ENCODE measurements at regions not wholly inside any gene's neighbourhood (a gene's known extent, or its start where the extent isn't known, plus 50 kb on each side); places are given as distances from the start of the nearest gene placed in this dataset.

- TF ChIP-seq ZNF292 (tag by site-specific recombination; IDR thresholded peaks at IDR 0.05; ENCODE audit: borderline replicate concordance, low read depth), result no peak
- no peak for TF ChIP-seq EGR2 (tag by site-specific recombination; IDR thresholded peaks at IDR 0.05; ENCODE audit: low read depth)
- no peak for TF ChIP-seq ZNF48 (tag by site-specific recombination; IDR thresholded peaks at IDR 0.05)
- TF ChIP-seq, protein P1, sequence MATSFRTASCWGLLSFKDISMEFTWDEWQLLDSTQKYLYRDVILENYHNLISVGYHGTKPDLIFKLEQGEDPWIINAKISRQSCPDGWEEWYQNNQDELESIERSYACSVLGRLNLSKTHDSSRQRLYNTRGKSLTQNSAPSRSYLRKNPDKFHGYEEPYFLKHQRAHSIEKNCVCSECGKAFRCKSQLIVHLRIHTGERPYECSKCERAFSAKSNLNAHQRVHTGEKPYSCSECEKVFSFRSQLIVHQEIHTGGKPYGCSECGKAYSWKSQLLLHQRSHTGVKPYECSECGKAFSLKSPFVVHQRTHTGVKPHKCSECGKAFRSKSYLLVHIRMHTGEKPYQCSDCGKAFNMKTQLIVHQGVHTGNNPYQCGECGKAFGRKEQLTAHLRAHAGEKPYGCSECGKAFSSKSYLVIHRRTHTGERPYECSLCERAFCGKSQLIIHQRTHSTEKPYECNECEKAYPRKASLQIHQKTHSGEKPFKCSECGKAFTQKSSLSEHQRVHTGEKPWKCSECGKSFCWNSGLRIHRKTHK (tag by site-specific recombination; IDR thresholded peaks at IDR 0.05), result no peak
- TF ChIP-seq GLIS1 (tag by site-specific recombination; IDR thresholded peaks at IDR 0.05), result no peak
These were observed 993.6 kb upstream of the SPRY2 start (continued) for GRCh38 chr13:81334481-81334880.

DNA sequence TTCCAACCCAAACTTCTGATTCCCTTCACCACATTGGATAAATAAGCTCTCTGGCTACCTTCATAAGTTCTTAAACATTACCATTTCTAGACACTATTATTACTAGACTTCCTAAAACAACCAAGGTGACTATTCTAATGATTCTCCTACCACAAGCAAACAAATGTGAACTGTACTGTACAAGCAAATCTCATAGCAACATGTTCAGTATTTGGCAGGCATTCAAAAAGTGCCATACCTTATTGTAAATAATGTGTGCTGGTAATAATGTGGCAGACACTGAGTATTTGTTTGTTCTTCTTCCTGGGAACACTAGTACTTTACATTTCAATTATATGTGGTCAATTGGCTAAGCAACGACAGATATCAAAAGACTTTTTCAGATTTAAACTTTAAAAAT lies 986.0 kb upstream of the SPRY2 start:
- H3K4me3 ChIP-seq (ENCODE audit: low read depth, low read length), result no peak overlapping the region
- CTCF ChIA-PET, result interaction anchor here (0.6 kb wide), 1 partner anchor 573 kb away, joined by 3 read pairs; no protein-coding TSS in a partner anchor

More for the DNA sequence above, 986.0 kb upstream of the SPRY2 start:
- Histone ChIP-seq H3K9me3 (ENCODE audit: control insufficient read depth, insufficient read depth, low read depth, low read length) (no peaks in the 10 kb centered on the region), H3K4me1 (ENCODE audit: control insufficient read depth, insufficient read depth, low read length) (no peaks in the 10 kb centered on the region), H3K27ac (ENCODE audit: extremely low read depth, low read depth, low read length) (no peak overlapping the region), H3K36me3 (ENCODE audit: control insufficient read depth in 2 of 2, insufficient read depth in 1 of 2, low read length in 2 of 2) (no peaks in the 10 kb centered on the region)
- TF ChIP-seq, protein P2, sequence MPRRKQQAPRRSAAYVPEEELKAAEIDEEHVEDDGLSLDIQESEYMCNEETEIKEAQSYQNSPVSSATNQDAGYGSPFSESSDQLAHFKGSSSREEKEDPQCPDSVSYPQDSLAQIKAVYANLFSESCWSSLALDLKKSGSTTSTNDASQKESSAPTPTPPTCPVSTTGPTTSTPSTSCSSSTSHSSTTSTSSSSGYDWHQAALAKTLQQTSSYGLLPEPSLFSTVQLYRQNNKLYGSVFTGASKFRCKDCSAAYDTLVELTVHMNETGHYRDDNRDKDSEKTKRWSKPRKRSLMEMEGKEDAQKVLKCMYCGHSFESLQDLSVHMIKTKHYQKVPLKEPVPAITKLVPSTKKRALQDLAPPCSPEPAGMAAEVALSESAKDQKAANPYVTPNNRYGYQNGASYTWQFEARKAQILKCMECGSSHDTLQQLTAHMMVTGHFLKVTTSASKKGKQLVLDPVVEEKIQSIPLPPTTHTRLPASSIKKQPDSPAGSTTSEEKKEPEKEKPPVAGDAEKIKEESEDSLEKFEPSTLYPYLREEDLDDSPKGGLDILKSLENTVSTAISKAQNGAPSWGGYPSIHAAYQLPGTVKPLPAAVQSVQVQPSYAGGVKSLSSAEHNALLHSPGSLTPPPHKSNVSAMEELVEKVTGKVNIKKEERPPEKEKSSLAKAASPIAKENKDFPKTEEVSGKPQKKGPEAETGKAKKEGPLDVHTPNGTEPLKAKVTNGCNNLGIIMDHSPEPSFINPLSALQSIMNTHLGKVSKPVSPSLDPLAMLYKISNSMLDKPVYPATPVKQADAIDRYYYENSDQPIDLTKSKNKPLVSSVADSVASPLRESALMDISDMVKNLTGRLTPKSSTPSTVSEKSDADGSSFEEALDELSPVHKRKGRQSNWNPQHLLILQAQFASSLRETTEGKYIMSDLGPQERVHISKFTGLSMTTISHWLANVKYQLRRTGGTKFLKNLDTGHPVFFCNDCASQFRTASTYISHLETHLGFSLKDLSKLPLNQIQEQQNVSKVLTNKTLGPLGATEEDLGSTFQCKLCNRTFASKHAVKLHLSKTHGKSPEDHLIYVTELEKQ (tag by site-specific recombination; IDR thresholded peaks at IDR 0.05; ENCODE audit: borderline replicate concordance), result no peak
- TF ChIP-seq ZBTB21 (tag by site-specific recombination; IDR thresholded peaks at IDR 0.05), result no peak
- TF ChIP-seq ZEB2 (tag by site-specific recombination; IDR thresholded peaks at IDR 0.05), result no peak
- TF ChIP-seq BCL11B (tag by site-specific recombination; IDR thresholded peaks at IDR 0.05; ENCODE audit: low read depth), result no peak
- TF ChIP-seq ZNF23 (tag by site-specific recombination; IDR thresholded peaks at IDR 0.05; ENCODE audit: borderline replicate concordance), result no peak
- TF ChIP-seq ZNF362 (tag by site-specific recombination; IDR thresholded peaks at IDR 0.05), result no peak
- no peak for TF ChIP-seq ZNF473 (tag by site-specific recombination; IDR thresholded peaks at IDR 0.05)
- TF ChIP-seq, protein P3, sequence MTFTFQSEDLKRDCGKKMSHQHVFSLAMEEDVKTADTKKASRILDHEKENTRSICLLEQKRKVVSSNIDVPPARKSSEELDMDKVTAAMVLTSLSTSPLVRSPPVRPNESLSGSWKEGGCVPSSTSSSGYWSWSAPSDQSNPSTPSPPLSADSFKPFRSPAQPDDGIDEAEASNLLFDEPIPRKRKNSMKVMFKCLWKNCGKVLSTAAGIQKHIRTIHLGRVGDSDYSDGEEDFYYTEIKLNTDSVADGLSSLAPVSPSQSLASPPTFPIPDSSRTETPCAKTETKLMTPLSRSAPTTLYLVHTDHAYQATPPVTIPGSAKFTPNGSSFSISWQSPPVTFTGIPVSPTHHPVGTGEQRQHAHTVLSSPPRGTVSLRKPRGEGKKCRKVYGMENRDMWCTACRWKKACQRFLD (tag by site-specific recombination; IDR thresholded peaks at IDR 0.05), result no peak
- no peak for TF ChIP-seq ZNF426 (tag by site-specific recombination; IDR thresholded peaks at IDR 0.05)
- TF ChIP-seq, protein P4, sequence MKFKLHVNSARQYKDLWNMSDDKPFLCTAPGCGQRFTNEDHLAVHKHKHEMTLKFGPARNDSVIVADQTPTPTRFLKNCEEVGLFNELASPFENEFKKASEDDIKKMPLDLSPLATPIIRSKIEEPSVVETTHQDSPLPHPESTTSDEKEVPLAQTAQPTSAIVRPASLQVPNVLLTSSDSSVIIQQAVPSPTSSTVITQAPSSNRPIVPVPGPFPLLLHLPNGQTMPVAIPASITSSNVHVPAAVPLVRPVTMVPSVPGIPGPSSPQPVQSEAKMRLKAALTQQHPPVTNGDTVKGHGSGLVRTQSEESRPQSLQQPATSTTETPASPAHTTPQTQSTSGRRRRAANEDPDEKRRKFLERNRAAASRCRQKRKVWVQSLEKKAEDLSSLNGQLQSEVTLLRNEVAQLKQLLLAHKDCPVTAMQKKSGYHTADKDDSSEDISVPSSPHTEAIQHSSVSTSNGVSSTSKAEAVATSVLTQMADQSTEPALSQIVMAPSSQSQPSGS (tag by site-specific recombination; IDR thresholded peaks at IDR 0.05; ENCODE audit: low read depth), result no peak
- no peak for TF ChIP-seq ZNF169 (tag by site-specific recombination; IDR thresholded peaks at IDR 0.05)
- TF ChIP-seq KLF10 (tag by site-specific recombination; IDR thresholded peaks at IDR 0.05), result no peak
- TF ChIP-seq ZNF112 (tag by site-specific recombination; IDR thresholded peaks at IDR 0.05), result no peak
- POLR2A ChIA-PET, result no interaction called here
